ENCODE measurements at regions not wholly inside any gene's neighbourhood (a gene's known extent, or its start where the extent isn't known, plus 50 kb on each side); places are given as distances from the start of the nearest gene placed in this dataset.

GRCh38 chr12:72105849-72106248 lies 166.3 kb upstream of the TRHDE start:
- no peak for FAIRE-seq

More at GRCh38 chr12:72105849-72106248, 166.3 kb upstream of the TRHDE start:
- no peaks in the 10 kb centered on the region for H3K36me3 ChIP-seq (ENCODE audit: control insufficient read depth in 2 of 4, insufficient read depth in 4 of 4, low read length in 3 of 4)
- no peak for DNase-seq (ENCODE audit: low read depth in 1 of 2, low spot score in 2 of 2)
- H4K91ac ChIP-seq (replicated peaks; ENCODE audit: insufficient read length, low read length): no peak overlapping the region
- no peak overlapping the region for H3K4me2 ChIP-seq (ENCODE audit: insufficient read depth in 1 of 2, low read depth in 2 of 2, low read length in 2 of 2)
- no peak overlapping the region for H3K4me3 ChIP-seq (ENCODE audit: extremely low read depth in 1 of 4, insufficient read depth in 2 of 4, low read depth in 3 of 4, low read length in 4 of 4)
- peaks cover 0 to 1% (median 0%) of the 10 kb centered on the region in 4 experiments; a peak in 1 of 7 replicates for H3K27me3 ChIP-seq (replicated peaks in 1 of 4; ENCODE audit: control insufficient read depth in 3 of 4, extremely low read depth in 1 of 4, insufficient read depth in 3 of 4, low read length in 3 of 4)
- ChIA-PET POLR2A (ENCODE audit: partially characterized antibody) (no interaction called here), CTCF (ENCODE audit: partially characterized antibody) (interaction anchor here (1.4 to 1.6 kb wide), 2 partner anchors 12 to 158 kb away, joined by 3 read pairs; no protein-coding TSS in a partner anchor)
- H3K4me1 ChIP-seq (replicated peaks in 1 of 4; ENCODE audit: control insufficient read depth in 3 of 4, insufficient read depth in 4 of 4, low read length in 3 of 4): peaks cover 0 to 8% (median under 1%) of the 10 kb centered on the region in 4 experiments; a peak in 2 of 7 replicates
- no peak overlapping the region for H2AK5ac ChIP-seq (ENCODE audit: low read depth, low read length)
- H4K5ac ChIP-seq (ENCODE audit: insufficient read length, low read depth, low read length): no peak overlapping the region
- H3K9ac ChIP-seq (replicated peaks in 1 of 4; ENCODE audit: extremely low read depth in 1 of 4, low read depth in 3 of 4, low read length in 3 of 4): no peak overlapping the region
- H3K79me1 ChIP-seq (ENCODE audit: low read depth, low read length): no peaks in the 10 kb centered on the region
- no peak overlapping the region for H3K23ac ChIP-seq (ENCODE audit: insufficient read length)
- H2AFZ ChIP-seq (ENCODE audit: low read length): no peak overlapping the region
- no peaks in the 10 kb centered on the region for H3K79me2 ChIP-seq (ENCODE audit: control insufficient read depth in 1 of 2, insufficient read depth in 2 of 2, low read length in 2 of 2)
- H2BK120ac ChIP-seq (replicated peaks; ENCODE audit: low read depth, low read length): no peak overlapping the region
- no peak overlapping the region for H3K27ac ChIP-seq (ENCODE audit: low read depth, low read length)
- no peaks in the 10 kb centered on the region for H3K23me2 ChIP-seq (ENCODE audit: low read depth, low read length)
- TF ChIP-seq KDM4A (IDR thresholded peaks at IDR 0.05; ENCODE audit: low read depth, low read length, severe bottlenecking): no peak
- no peak for TF ChIP-seq GTF2F1 (IDR thresholded peaks at IDR 0.05; ENCODE audit: borderline replicate concordance, low read depth, low read length)
- no peak for TF ChIP-seq HDAC6 (IDR thresholded peaks at IDR 0.05; ENCODE audit: low read depth, low read length)
- TF ChIP-seq JUN (IDR thresholded peaks at IDR 0.05; ENCODE audit: low read depth, low read length): no peak
- no peak for TF ChIP-seq EGR1 (IDR thresholded peaks at IDR 0.05; ENCODE audit: borderline replicate concordance, low read depth, low read length)
- no peak for TF ChIP-seq SP4 (IDR thresholded peaks at IDR 0.05; ENCODE audit: low read length)
- no peak for TF ChIP-seq RNF2 (IDR thresholded peaks at IDR 0.05; ENCODE audit: borderline replicate concordance, low read depth, low read length, missing control alignments, poor library complexity, severe bottlenecking)
- no peak for TF ChIP-seq NANOG (IDR thresholded peaks at IDR 0.05; ENCODE audit: insufficient read depth, low read depth, low read length, poor library complexity, severe bottlenecking)
- TF ChIP-seq CREB1 (IDR thresholded peaks at IDR 0.05): no peak
- no peak for TF ChIP-seq POLR2AphosphoS5 (IDR thresholded peaks at IDR 0.05; ENCODE audit: low read depth, low read length)
- TF ChIP-seq CEBPB (IDR thresholded peaks at IDR 0.05; ENCODE audit: low read depth, low read length): no peak
- no peak for TF ChIP-seq FOSL1 (IDR thresholded peaks at IDR 0.05; ENCODE audit: insufficient read depth, low read depth, low read length)
- no peak for TF ChIP-seq RAD21 (IDR thresholded peaks at IDR 0.05 in 1 of 2, conservative IDR thresholded peaks at IDR 0.05 in 1 of 2; ENCODE audit: low read depth in 2 of 2, low read length in 2 of 2)
- no peak for TF ChIP-seq TAF7 (optimal IDR thresholded peaks at IDR 0.05; ENCODE audit: borderline replicate concordance, low read depth, low read length)
- H4K20me1 ChIP-seq (replicated peaks in 1 of 2; ENCODE audit: control insufficient read depth in 1 of 2, insufficient read depth in 2 of 2, low read length in 2 of 2): no peaks in the 10 kb centered on the region
- no peak overlapping the region for H3K56ac ChIP-seq (replicated peaks; ENCODE audit: insufficient read length, low read depth, low read length)
- no peak overlapping the region for H2BK20ac ChIP-seq (ENCODE audit: low read length)
- no peak overlapping the region for H4K8ac ChIP-seq (ENCODE audit: extremely low read depth, insufficient read depth, low read length)
- no peak overlapping the region for H3K14ac ChIP-seq (ENCODE audit: insufficient read length)
- H2BK12ac ChIP-seq (ENCODE audit: low read depth, low read length): no peak overlapping the region
- no peak overlapping the region for H2BK5ac ChIP-seq (ENCODE audit: low read depth, low read length)
- no peak overlapping the region for H3K4ac ChIP-seq (replicated peaks; ENCODE audit: insufficient read length, low read depth, low read length)
- no peaks in the 10 kb centered on the region for H3K9me3 ChIP-seq (ENCODE audit: insufficient read depth in 2 of 2, low read depth in 1 of 2, low read length in 1 of 2)
- H3K18ac ChIP-seq (ENCODE audit: extremely low read depth, low read length): no peak overlapping the region
- no peak overlapping the region for H2BK15ac ChIP-seq (ENCODE audit: low read length)

All from H1 (cell line).